ENCODE measurements at regions not wholly inside any gene's neighbourhood (a gene's known extent, or its start where the extent isn't known, plus 50 kb on each side); places are given as distances from the start of the nearest gene placed in this dataset.
A peak's percentile ranks its signal among the peaks of the same experiment; 100 is the strongest.

GRCh38 chr16:52022177-52022576, 524.8 kb downstream of the TOX3 start:
- no peak for ATAC-seq
- no peaks in the 10 kb centered on the region for H4K20me1 ChIP-seq (ENCODE audit: insufficient read depth, low read length)
- intact Hi-C loops (cut with micrococcal nuclease; ENCODE audit: unreplicated experiment) = no loop called here
- H3K4me1 ChIP-seq (ENCODE audit: insufficient read depth, low read length) = no peaks in the 10 kb centered on the region
- POLR2A ChIA-PET = no interaction called here
- no peak for DNase-seq (ENCODE audit: low spot score)
- peaks cover 5% of the 10 kb centered on the region for H3K9me3 ChIP-seq (ENCODE audit: low read length)
- no peaks in the 10 kb centered on the region; a peak in 1 of 5 replicates for H3K27me3 ChIP-seq (ENCODE audit: control insufficient read depth in 1 of 2, insufficient read depth in 2 of 2, low read length in 2 of 2)
- no peak for TF ChIP-seq TEF (CRISPR knock-in tag; IDR thresholded peaks at IDR 0.05)
- no peak for TF ChIP-seq RARA (CRISPR knock-in tag; IDR thresholded peaks at IDR 0.05)
- no peak for TF ChIP-seq ZFP90 (CRISPR knock-in tag; IDR thresholded peaks at IDR 0.05; ENCODE audit: borderline replicate concordance)
- no peak for TF ChIP-seq ZNF761 (CRISPR knock-in tag; conservative IDR thresholded peaks at IDR 0.05)
- TF ChIP-seq RBAK (CRISPR knock-in tag; IDR thresholded peaks at IDR 0.05) = no peak
- no peak for TF ChIP-seq ZKSCAN8 (CRISPR knock-in tag; IDR thresholded peaks at IDR 0.05; ENCODE audit: borderline replicate concordance)
- TF ChIP-seq ZNF713 (CRISPR knock-in tag; IDR thresholded peaks at IDR 0.05) = no peak
- TF ChIP-seq PHF8 (CRISPR knock-in tag; IDR thresholded peaks at IDR 0.05) = no peak
- TF ChIP-seq ZNF772 (CRISPR knock-in tag; IDR thresholded peaks at IDR 0.05) = no peak
- no peak overlapping the region for H3K4me3 ChIP-seq (replicated peaks in 1 of 3; ENCODE audit: insufficient read depth in 1 of 3, low read depth in 2 of 3, low read length in 3 of 3)
- BruUV-seq (replicated peaks) = no TSS peak
- no peak for FAIRE-seq
- CTCF ChIA-PET (ENCODE audit: low intra/inter-chr PET ratio, low total read pairs) = no interaction called here
- WGBS (ENCODE audit: low lambda C conversion rate) = 2% methylated on average over 3 of the region's 3 CpGs
- no peaks in the 10 kb centered on the region for H3K79me2 ChIP-seq (ENCODE audit: insufficient read depth, low read length)
- H3K9ac ChIP-seq (ENCODE audit: insufficient read depth, low read depth, low read length) = no peak overlapping the region
- H3K27ac ChIP-seq (ENCODE audit: extremely low read length, insufficient read depth, low read length) = no peak overlapping the region
- H3K4me2 ChIP-seq (ENCODE audit: low read depth, low read length) = no peak overlapping the region
- in situ Hi-C loops (cut with HindIII; ENCODE audit: extremely low pct_ligation_motif_present, low pct_unique_long_range_greater_than_20kb) = no loop called here
- no peaks in the 10 kb centered on the region for H3K36me3 ChIP-seq (replicated peaks in 1 of 2; ENCODE audit: control insufficient read depth in 1 of 2, insufficient read depth in 2 of 2, low read length in 2 of 2)
- H2AFZ ChIP-seq (ENCODE audit: low read length) = no peak overlapping the region

GRCh38 chr16:52016387-52016786, 530.6 kb downstream of the TOX3 start:
- no peak overlapping the region for H3K4me3 ChIP-seq (replicated peaks in 1 of 3; ENCODE audit: insufficient read depth in 1 of 3, low read depth in 2 of 3, low read length in 3 of 3)
- H3K9me3 ChIP-seq (ENCODE audit: low read length) = peaks cover 36% of the 10 kb centered on the region
- CTCF ChIA-PET (ENCODE audit: low intra/inter-chr PET ratio, low total read pairs) = no interaction called here
- intact Hi-C loops (cut with micrococcal nuclease; ENCODE audit: unreplicated experiment) (no loop called here), in situ Hi-C loops (cut with HindIII; ENCODE audit: extremely low pct_ligation_motif_present, low pct_unique_long_range_greater_than_20kb) (no loop called here)
- H3K36me3 ChIP-seq (replicated peaks in 1 of 2; ENCODE audit: control insufficient read depth in 1 of 2, insufficient read depth in 2 of 2, low read length in 2 of 2) = no peaks in the 10 kb centered on the region
- H3K27me3 ChIP-seq (ENCODE audit: control insufficient read depth in 1 of 2, insufficient read depth in 2 of 2, low read length in 2 of 2) = no peaks in the 10 kb centered on the region
- 0% methylated on average over 2 of the region's 2 CpGs for WGBS (ENCODE audit: low lambda C conversion rate)
- no peak overlapping the region for H3K9ac ChIP-seq (ENCODE audit: insufficient read depth, low read depth, low read length)
- TF ChIP-seq DR1 (CRISPR knock-in tag; IDR thresholded peaks at IDR 0.05) (no peak), ZNF263 (CRISPR knock-in tag; IDR thresholded peaks at IDR 0.05) (no peak), ZFP1 (CRISPR knock-in tag; IDR thresholded peaks at IDR 0.05) (peak; percentile 87; the same call in 1 of the 2 replicates), ZNF549 (CRISPR knock-in tag; IDR thresholded peaks at IDR 0.05) (no peak), HHEX (CRISPR knock-in tag; IDR thresholded peaks at IDR 0.05) (no peak), SMARCE1 (IDR thresholded peaks at IDR 0.05; ENCODE audit: borderline replicate concordance) (no peak), PRPF4 (IDR thresholded peaks at IDR 0.05; ENCODE audit: low read depth, low read length, poor library complexity, severe bottlenecking) (no peak)
- H3K4me2 ChIP-seq (ENCODE audit: low read depth, low read length) = no peak overlapping the region
- H3K79me2 ChIP-seq (ENCODE audit: insufficient read depth, low read length) = no peaks in the 10 kb centered on the region
- ATAC-seq (no peak), DNase-seq (ENCODE audit: low spot score) (no peak), FAIRE-seq (no peak)
- no peak overlapping the region for H3K27ac ChIP-seq (ENCODE audit: extremely low read length, insufficient read depth, low read length)
- H2AFZ ChIP-seq (ENCODE audit: low read length) = no peak overlapping the region
- POLR2A ChIA-PET = no interaction called here
- no peaks in the 10 kb centered on the region for H3K4me1 ChIP-seq (ENCODE audit: insufficient read depth, low read length)
- no TSS peak for BruUV-seq (replicated peaks)
- no peaks in the 10 kb centered on the region for H4K20me1 ChIP-seq (ENCODE audit: insufficient read depth, low read length)
